ENCODE measurements at regions not wholly inside any gene's neighbourhood (a gene's known extent, or its start where the extent isn't known, plus 50 kb on each side); places are given as distances from the start of the nearest gene placed in this dataset.

GRCh38 chr16:51950118-51950780 is 596.7 kb downstream of the TOX3 start:
- Histone ChIP-seq H4K91ac (ENCODE audit: low read depth, low read length, poor library complexity) (no peak overlapping the region), H3K23ac (ENCODE audit: low read depth, low read length, poor library complexity) (no peak overlapping the region), H3K27ac (replicated peaks; ENCODE audit: low read length) (no peak overlapping the region), H2BK5ac (ENCODE audit: low read length) (no peak overlapping the region), H3K14ac (ENCODE audit: low read length) (no peak overlapping the region), H3K9ac (ENCODE audit: low read depth, low read length, poor library complexity) (no peak overlapping the region), H2AK5ac (ENCODE audit: low read depth, low read length) (no peak overlapping the region), H3K18ac (ENCODE audit: low read length) (no peak overlapping the region), H3K4me3 (ENCODE audit: low read length in 2 of 2) (no peak overlapping the region), H2AFZ (ENCODE audit: low read length) (no peak overlapping the region), H2BK12ac (ENCODE audit: low read length) (no peak overlapping the region), H3K9me3 (replicated peaks in 1 of 2; ENCODE audit: control insufficient read depth in 2 of 2, insufficient read depth in 1 of 2, low read depth in 1 of 2, low read length in 2 of 2) (no peaks in the 10 kb centered on the region), H3K4me2 (ENCODE audit: insufficient read depth, low read length, poor library complexity, severe bottlenecking) (no peak overlapping the region), H2BK15ac (ENCODE audit: low read length) (no peak overlapping the region), H4K8ac (ENCODE audit: low read depth, low read length) (no peak overlapping the region), H3K36me3 (replicated peaks in 1 of 2; ENCODE audit: control insufficient read depth in 2 of 2, insufficient read depth in 2 of 2, low read length in 2 of 2) (no peaks in the 10 kb centered on the region), H3K79me1 (ENCODE audit: low read depth, low read length) (no peaks in the 10 kb centered on the region), H3K4ac (ENCODE audit: low read length) (no peak overlapping the region), H3K27me3 (ENCODE audit: control insufficient read depth in 3 of 3, insufficient read depth in 3 of 3, low read depth in 1 of 3, low read length in 3 of 3) (peaks cover 0 to 27% (median 0%) of the 10 kb centered on the region in 3 experiments), H3K4me1 (ENCODE audit: control insufficient read depth in 2 of 2, insufficient read depth in 1 of 2, low read depth in 1 of 2, low read length in 2 of 2) (peaks cover 0 to 7% of the 10 kb centered on the region in 2 donors), H2BK120ac (ENCODE audit: low read depth, low read length) (no peak overlapping the region)
- no peak for DNase-seq (ENCODE audit: low spot score)
- WGBS, 2 donors (ENCODE audit: extremely low coverage in 2 of 2, insufficient read length in 2 of 2, insufficient replicate concordance in 1 of 2), result no CpG with 5 or more reads among the region's 3 CpGs

GRCh38 chr16:51949282-51949681 is 597.7 kb downstream of the TOX3 start:
- no peak overlapping the region for H3K9ac ChIP-seq (ENCODE audit: low read depth, low read length, poor library complexity)
- H3K4me3 ChIP-seq (ENCODE audit: low read length in 2 of 2), result no peak overlapping the region
- H3K27ac ChIP-seq (replicated peaks; ENCODE audit: low read length), result no peak overlapping the region
- no peak overlapping the region for H3K4ac ChIP-seq (ENCODE audit: low read length)
- H4K91ac ChIP-seq (ENCODE audit: low read depth, low read length, poor library complexity), result no peak overlapping the region
- no peak overlapping the region for H3K23ac ChIP-seq (ENCODE audit: low read depth, low read length, poor library complexity)
- no peak for DNase-seq (ENCODE audit: low spot score)
- no peaks in the 10 kb centered on the region for H3K9me3 ChIP-seq (replicated peaks in 1 of 2; ENCODE audit: control insufficient read depth in 2 of 2, insufficient read depth in 1 of 2, low read depth in 1 of 2, low read length in 2 of 2)
- H3K14ac ChIP-seq (ENCODE audit: low read length), result no peak overlapping the region
- H3K79me1 ChIP-seq (ENCODE audit: low read depth, low read length), result no peaks in the 10 kb centered on the region
- no peak overlapping the region for H2BK12ac ChIP-seq (ENCODE audit: low read length)
- H3K4me1 ChIP-seq (ENCODE audit: control insufficient read depth in 2 of 2, insufficient read depth in 1 of 2, low read depth in 1 of 2, low read length in 2 of 2), result peaks cover 0 to 7% of the 10 kb centered on the region in 2 donors
- no peak overlapping the region for H2BK15ac ChIP-seq (ENCODE audit: low read length)
- H3K27me3 ChIP-seq (ENCODE audit: control insufficient read depth in 3 of 3, insufficient read depth in 3 of 3, low read depth in 1 of 3, low read length in 3 of 3), result peaks cover 0 to 31% (median 0%) of the 10 kb centered on the region in 3 experiments
- no peak overlapping the region for H2BK120ac ChIP-seq (ENCODE audit: low read depth, low read length)
- no peak overlapping the region for H4K8ac ChIP-seq (ENCODE audit: low read depth, low read length)
- WGBS, 2 donors (ENCODE audit: extremely low coverage in 2 of 2, insufficient read length in 2 of 2, insufficient replicate concordance in 1 of 2), result no CpG with 5 or more reads among the region's 2 CpGs
- H2BK5ac ChIP-seq (ENCODE audit: low read length), result no peak overlapping the region
- no peak overlapping the region for H2AK5ac ChIP-seq (ENCODE audit: low read depth, low read length)
- H3K18ac ChIP-seq (ENCODE audit: low read length), result no peak overlapping the region
- H3K36me3 ChIP-seq (replicated peaks in 1 of 2; ENCODE audit: control insufficient read depth in 2 of 2, insufficient read depth in 2 of 2, low read length in 2 of 2), result no peaks in the 10 kb centered on the region
- H3K4me2 ChIP-seq (ENCODE audit: insufficient read depth, low read length, poor library complexity, severe bottlenecking), result no peak overlapping the region
- H2AFZ ChIP-seq (ENCODE audit: low read length), result no peak overlapping the region

- no peak overlapping the region for H2AK5ac ChIP-seq (ENCODE audit: low read depth, low read length)
- no peaks in the 10 kb centered on the region for H3K36me3 ChIP-seq (replicated peaks in 1 of 2; ENCODE audit: control insufficient read depth in 2 of 2, insufficient read depth in 2 of 2, low read length in 2 of 2)
- no peak overlapping the region for H2BK5ac ChIP-seq (ENCODE audit: low read length)
- no peak overlapping the region for H2AFZ ChIP-seq (ENCODE audit: low read length)
- no peak overlapping the region for H3K4me2 ChIP-seq (ENCODE audit: insufficient read depth, low read length, poor library complexity, severe bottlenecking)
- no peak overlapping the region for H3K4me3 ChIP-seq (ENCODE audit: low read length in 2 of 2)
- H3K79me1 ChIP-seq (ENCODE audit: low read depth, low read length), result no peaks in the 10 kb centered on the region
- H3K23ac ChIP-seq (ENCODE audit: low read depth, low read length, poor library complexity), result no peak overlapping the region
- no peak overlapping the region for H4K8ac ChIP-seq (ENCODE audit: low read depth, low read length)
- peaks cover 0 to 10% (median 0%) of the 10 kb centered on the region in 3 experiments for H3K27me3 ChIP-seq (ENCODE audit: control insufficient read depth in 3 of 3, insufficient read depth in 3 of 3, low read depth in 1 of 3, low read length in 3 of 3)
- no peak overlapping the region for H4K91ac ChIP-seq (ENCODE audit: low read depth, low read length, poor library complexity)
- no peak overlapping the region for H2BK12ac ChIP-seq (ENCODE audit: low read length)
- no peaks in the 10 kb centered on the region for H3K9me3 ChIP-seq (replicated peaks in 1 of 2; ENCODE audit: control insufficient read depth in 2 of 2, insufficient read depth in 1 of 2, low read depth in 1 of 2, low read length in 2 of 2)
- H3K14ac ChIP-seq (ENCODE audit: low read length), result no peak overlapping the region
- no peak overlapping the region for H2BK120ac ChIP-seq (ENCODE audit: low read depth, low read length)
- no peak overlapping the region for H3K27ac ChIP-seq (replicated peaks; ENCODE audit: low read length)
- no peak overlapping the region for H3K4ac ChIP-seq (ENCODE audit: low read length)
- H3K9ac ChIP-seq (ENCODE audit: low read depth, low read length, poor library complexity), result no peak overlapping the region
- H3K18ac ChIP-seq (ENCODE audit: low read length), result no peak overlapping the region
- no peak for DNase-seq (ENCODE audit: low spot score)
- no peak overlapping the region for H2BK15ac ChIP-seq (ENCODE audit: low read length)
- H3K4me1 ChIP-seq (ENCODE audit: control insufficient read depth in 2 of 2, insufficient read depth in 1 of 2, low read depth in 1 of 2, low read length in 2 of 2), result peaks cover 0 to 11% of the 10 kb centered on the region in 2 donors
Observed at GRCh38 chr16:51941412-51941811, 605.5 kb downstream of the TOX3 start.

- no peak overlapping the region for H3K18ac ChIP-seq (ENCODE audit: low read length)
- no peak overlapping the region for H3K4me2 ChIP-seq (ENCODE audit: insufficient read depth, low read length, poor library complexity, severe bottlenecking)
- H3K27me3 ChIP-seq (ENCODE audit: control insufficient read depth in 3 of 3, insufficient read depth in 3 of 3, low read depth in 1 of 3, low read length in 3 of 3), result peaks cover 0 to 6% (median 0%) of the 10 kb centered on the region in 3 experiments
- H3K79me1 ChIP-seq (ENCODE audit: low read depth, low read length), result no peaks in the 10 kb centered on the region
- H2BK12ac ChIP-seq (ENCODE audit: low read length), result no peak overlapping the region
- no peaks in the 10 kb centered on the region for H3K9me3 ChIP-seq (replicated peaks in 1 of 2; ENCODE audit: control insufficient read depth in 2 of 2, insufficient read depth in 1 of 2, low read depth in 1 of 2, low read length in 2 of 2)
- no peaks in the 10 kb centered on the region for H3K36me3 ChIP-seq (replicated peaks in 1 of 2; ENCODE audit: control insufficient read depth in 2 of 2, insufficient read depth in 2 of 2, low read length in 2 of 2)
- H3K23ac ChIP-seq (ENCODE audit: low read depth, low read length, poor library complexity), result no peak overlapping the region
- H3K9ac ChIP-seq (ENCODE audit: low read depth, low read length, poor library complexity), result no peak overlapping the region
- no peak overlapping the region for H3K27ac ChIP-seq (replicated peaks; ENCODE audit: low read length)
- H4K8ac ChIP-seq (ENCODE audit: low read depth, low read length), result no peak overlapping the region
- no peak overlapping the region for H2BK120ac ChIP-seq (ENCODE audit: low read depth, low read length)
- no peak overlapping the region for H4K91ac ChIP-seq (ENCODE audit: low read depth, low read length, poor library complexity)
- H2BK5ac ChIP-seq (ENCODE audit: low read length), result no peak overlapping the region
- peaks cover 0 to 9% of the 10 kb centered on the region in 2 donors for H3K4me1 ChIP-seq (ENCODE audit: control insufficient read depth in 2 of 2, insufficient read depth in 1 of 2, low read depth in 1 of 2, low read length in 2 of 2)
- H2AK5ac ChIP-seq (ENCODE audit: low read depth, low read length), result no peak overlapping the region
- H2BK15ac ChIP-seq (ENCODE audit: low read length), result no peak overlapping the region
- H2AFZ ChIP-seq (ENCODE audit: low read length), result no peak overlapping the region
- H3K14ac ChIP-seq (ENCODE audit: low read length), result no peak overlapping the region
- no peak for DNase-seq (ENCODE audit: low spot score)
- H3K4ac ChIP-seq (ENCODE audit: low read length), result no peak overlapping the region
- H3K4me3 ChIP-seq (ENCODE audit: low read length in 2 of 2), result no peak overlapping the region
- no CpG with 5 or more reads among the region's 1 CpG for WGBS, 2 donors (ENCODE audit: extremely low coverage in 2 of 2, insufficient read length in 2 of 2, insufficient replicate concordance in 1 of 2)
Observed at GRCh38 chr16:51940183-51940582, 606.8 kb downstream of the TOX3 start.

Measured in neuronal stem cell (in vitro differentiated cells).